GM12872 (cell line): ENCODE measurements at regions not wholly inside any gene's neighbourhood (a gene's known extent, or its start where the extent isn't known, plus 50 kb on each side); places are given as distances from the start of the nearest gene placed in this dataset.

ENCODE experiments used
- CTCF ChIP-seq: IDR thresholded peaks from 3 replicates; pipeline ENCODE4 v1.5.1; 2011; ENCODE audit warnings: low read depth, mild to moderate bottlenecking, low read length, moderate library complexity; ENCODE audit not compliant: insufficient read depth

- TF ChIP-seq CTCF = no peak
Measured at GRCh38 chr22:27666272-27666997, 135.1 kb downstream of the MN1 start.

- TF ChIP-seq CTCF = no peak
Measured at GRCh38 chr22:27667121-27667843, 134.3 kb downstream of the MN1 start.

GRCh38 chr22:27668828-27669797 is 132.4 kb downstream of the MN1 start:
- no peak for TF ChIP-seq CTCF

- TF ChIP-seq CTCF = no peak
Measured at GRCh38 chr22:27669798-27670599, 131.6 kb downstream of the MN1 start.

GRCh38 chr22:27670701-27671412 is 130.7 kb downstream of the MN1 start:
- no peak for TF ChIP-seq CTCF

- TF ChIP-seq CTCF = no peak
Measured at GRCh38 chr22:27671413-27671935, 130.1 kb downstream of the MN1 start.
